Thyroid gland (tissue), 4 donors: ENCODE measurements at regions not wholly inside any gene's neighbourhood (a gene's known extent, or its start where the extent isn't known, plus 50 kb on each side); places are given as distances from the start of the nearest gene placed in this dataset.

Source experiments
- CTCF ChIP-seq, 6 experiments: fragments of 200-600 bp in 3 of 6; fragments of 450-650 bp in 3 of 6; sonication (generic) in 3 of 6; IDR thresholded peaks; one replicate each; pipeline ENCODE4 v1.5.1; 2016 to 2019; ENCODE audit warnings: antibody characterized with exemption in 6 of 6, mild to moderate bottlenecking in 2 of 6, inconsistent platforms in 1 of 6, moderate library complexity in 1 of 6
- POLR2A ChIP-seq, 2 donors: fragments of 450-650 bp; IDR thresholded peaks; one replicate each; pipeline ENCODE4 v1.6.1; 2017; ENCODE audit warnings: antibody characterized with exemption in 2 of 2, mild to moderate bottlenecking in 2 of 2, moderate library complexity in 1 of 2

GRCh38 chr1:47522935-47523834 lies 85.3 kb downstream of the FOXD2 start:
- no peak for TF ChIP-seq CTCF (IDR thresholded peaks at IDR 0.05)
- TF ChIP-seq POLR2A (IDR thresholded peaks at IDR 0.05) = no peak
